Pancreas (tissue), 10 donors: ENCODE measurements at regions not wholly inside any gene's neighbourhood (a gene's known extent, or its start where the extent isn't known, plus 50 kb on each side); places are given as distances from the start of the nearest gene placed in this dataset.

Source experiments
- ATAC-seq, 4 donors: fragments of 200-7000 bp; cut with Tn5 transposase; one replicate each; pipeline versions ENCODE4 v1.8.0 to v1.9.1; 2020; ENCODE audit warnings: mild to moderate bottlenecking in 4 of 4, moderate library complexity in 4 of 4
- DNase-seq, 6 donors: peaks; one replicate each; pipeline ENCODE4 v3.0.0-alpha.2; 2020
- FAIRE-seq: peaks from 2 replicates; lab custom pipeline; 2012; peaks lifted over from hg19 to GRCh38; lab: Jason Lieb, UNC
- H3K27ac ChIP-seq, 4 donors: fragments of 200-600 bp; sonication (generic); 1 replicate in 3 of 4; 2 replicates in 1 of 4; pipeline versions ENCODE4 v1.5.0 to v1.8.0; 2020
- H3K27me3 ChIP-seq, 4 donors: fragments of 200-600 bp; one replicate each; pipeline ENCODE4 v1.8.0; 2021
- H3K36me3 ChIP-seq, 3 donors: fragments of 200-600 bp; sonication (generic) in 1 of 3; one replicate each; pipeline versions ENCODE4 v1.5.0 to v1.8.0; 2020 to 2021
- H3K4me1 ChIP-seq, 3 donors: fragments of 200-600 bp; one replicate each; pipeline ENCODE4 v1.8.0; 2021
- H3K4me3 ChIP-seq, 4 donors: fragments of 200-600 bp; sonication (generic) in 2 of 4; one replicate each; pipeline versions ENCODE4 v1.5.0 to v1.8.0; 2020 to 2021
- H3K9me3 ChIP-seq, 4 donors: fragments of 200-600 bp; one replicate each; pipeline ENCODE4 v1.8.0; 2021
- WGBS, 2 donors: extraction: QIAGEN DNeasy Blood & Tissue Kit; methylation state at CpG; one replicate each; pipeline ENCODE4 v1.1.7; 2013; 5-methylcytosine and 5-hydroxymethylcytosine counted together
- intact Hi-C, 3 donors: fragments of 100-400 bp; cut with DNase I; formaldehyde crosslinking; loops; one replicate each; pipeline versions ENCODE4 v1.11.1 to v1.14.2; 2022
- TF ChIP-seq, protein P1 (sequence below), 4 donors: fragments of 200-600 bp; sonication (generic) in 3 of 4; IDR thresholded peaks; one replicate each; pipeline versions ENCODE4 v1.5.0 to v1.8.0; 2021; ENCODE audit warnings: antibody characterized with exemption in 4 of 4
- donor health status: healthy with polysubstance abuse.
- donor health status: DM: no; HTN: no; CAD: no; lungs with moderate emphysema.
- donor health status: DM: no; HTN: no; CAD: no.
- donor health status: control.
- donor health status: control.
- donor health status: Bipolar disorder and iron deficiency.
- donor health status: DM: yes; HTN: yes; CAD: no.
- donor health status: DM: no; HTN: no; CAD: no.
- donor health status: DM: no; HTN: no; CAD: no.
- donor health status: DM: yes; HTN: yes; CAD: no.

DNA sequence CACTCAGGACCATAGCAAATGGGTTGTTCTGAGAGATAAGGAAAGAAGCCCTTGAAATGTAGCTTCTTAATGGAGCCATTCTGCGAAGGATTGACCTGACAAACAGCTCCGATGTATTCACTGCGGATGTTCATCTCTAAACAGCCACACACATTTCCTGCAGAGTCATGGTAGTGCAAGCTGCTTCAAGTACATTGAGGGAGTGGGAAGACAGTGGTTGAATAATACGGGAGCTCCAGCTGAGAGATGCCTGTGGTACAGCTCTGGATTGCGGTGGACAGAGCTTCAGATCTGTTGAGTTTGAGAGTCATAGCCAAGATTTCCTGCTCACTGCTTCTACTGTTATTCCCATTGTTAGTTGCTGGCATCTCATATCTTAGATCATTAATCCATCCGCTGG lies 86.6 kb downstream of the ZBTB18 start:
- WGBS, 2 donors = 82 to 85% methylated on average over 6 of the region's 6 CpGs
- intact Hi-C loops = no loop called here

DNA sequence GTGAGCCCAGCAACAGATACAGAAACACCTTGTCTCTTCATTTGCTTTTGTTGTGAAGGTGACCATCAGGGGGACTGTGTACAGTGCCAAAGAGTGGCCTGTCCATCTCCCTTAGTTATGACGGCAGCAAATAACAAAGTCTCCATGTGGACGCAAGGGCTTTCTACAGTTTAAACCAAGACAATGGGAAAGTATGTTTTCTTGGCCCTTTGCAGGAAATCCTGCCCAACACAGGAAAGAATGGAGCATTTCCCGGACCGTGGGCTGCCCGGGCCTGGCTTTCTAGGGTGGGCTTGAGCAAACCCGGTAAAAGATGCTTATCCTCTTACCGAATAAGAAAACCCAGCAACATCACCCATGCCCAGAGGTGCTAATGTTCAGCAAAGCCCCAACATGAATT lies 87.3 kb downstream of the ZBTB18 start:
- Histone ChIP-seq H3K27ac (no peak overlapping the region), H3K27me3 (no peaks in the 10 kb centered on the region), H3K4me3 (no peak overlapping the region), H3K9me3 (no peaks in the 10 kb centered on the region), H3K36me3 (no peaks in the 10 kb centered on the region), H3K4me1 (no peaks in the 10 kb centered on the region)
- intact Hi-C loops = no loop called here
- FAIRE-seq (no peak), ATAC-seq (no peak), DNase-seq (no peak)
- WGBS, 2 donors = 83 to 84% methylated on average over 7 of the region's 7 CpGs
- TF ChIP-seq, protein P1, sequence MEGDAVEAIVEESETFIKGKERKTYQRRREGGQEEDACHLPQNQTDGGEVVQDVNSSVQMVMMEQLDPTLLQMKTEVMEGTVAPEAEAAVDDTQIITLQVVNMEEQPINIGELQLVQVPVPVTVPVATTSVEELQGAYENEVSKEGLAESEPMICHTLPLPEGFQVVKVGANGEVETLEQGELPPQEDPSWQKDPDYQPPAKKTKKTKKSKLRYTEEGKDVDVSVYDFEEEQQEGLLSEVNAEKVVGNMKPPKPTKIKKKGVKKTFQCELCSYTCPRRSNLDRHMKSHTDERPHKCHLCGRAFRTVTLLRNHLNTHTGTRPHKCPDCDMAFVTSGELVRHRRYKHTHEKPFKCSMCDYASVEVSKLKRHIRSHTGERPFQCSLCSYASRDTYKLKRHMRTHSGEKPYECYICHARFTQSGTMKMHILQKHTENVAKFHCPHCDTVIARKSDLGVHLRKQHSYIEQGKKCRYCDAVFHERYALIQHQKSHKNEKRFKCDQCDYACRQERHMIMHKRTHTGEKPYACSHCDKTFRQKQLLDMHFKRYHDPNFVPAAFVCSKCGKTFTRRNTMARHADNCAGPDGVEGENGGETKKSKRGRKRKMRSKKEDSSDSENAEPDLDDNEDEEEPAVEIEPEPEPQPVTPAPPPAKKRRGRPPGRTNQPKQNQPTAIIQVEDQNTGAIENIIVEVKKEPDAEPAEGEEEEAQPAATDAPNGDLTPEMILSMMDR (IDR thresholded peaks at IDR 0.05) = no peak

More for the DNA sequence above, 86.6 kb downstream of the ZBTB18 start:
- Histone ChIP-seq H3K27me3 (no peaks in the 10 kb centered on the region), H3K4me1 (no peaks in the 10 kb centered on the region), H3K36me3 (no peaks in the 10 kb centered on the region), H3K9me3 (no peaks in the 10 kb centered on the region), H3K27ac (no peak overlapping the region), H3K4me3 (no peak overlapping the region)
- DNase-seq (no peak), FAIRE-seq (no peak), ATAC-seq (no peak)
- TF ChIP-seq, protein P1 (IDR thresholded peaks at IDR 0.05) = no peak

DNA sequence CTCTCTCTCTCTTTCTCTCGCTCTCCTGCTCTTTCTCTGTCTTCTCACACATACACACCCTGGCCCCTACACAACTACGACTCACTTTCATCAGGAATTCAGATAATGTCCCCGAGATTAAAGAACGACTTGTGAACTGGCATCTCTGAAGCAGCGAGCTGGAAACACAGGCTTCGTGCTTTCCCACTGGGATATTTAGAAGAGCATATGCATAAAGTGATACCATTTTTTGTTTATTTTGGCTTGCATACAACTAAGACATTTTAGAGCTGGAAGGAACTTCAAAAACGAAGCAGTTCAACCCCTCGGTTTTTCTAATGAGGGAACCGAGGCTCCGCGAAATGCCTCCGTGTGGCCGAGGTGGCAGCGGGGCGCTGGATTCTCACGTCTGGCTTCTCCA lies 88.6 kb downstream of the ZBTB18 start:
- no peaks in the 10 kb centered on the region for H3K36me3 ChIP-seq
- TF ChIP-seq, protein P1 (IDR thresholded peaks at IDR 0.05) = no peak
- no peaks in the 10 kb centered on the region for H3K9me3 ChIP-seq
- DNase-seq (no peak), ATAC-seq (no peak), FAIRE-seq (no peak)
- WGBS, 2 donors = 59 to 64% methylated on average over 16 of the region's 16 CpGs
- H3K27ac ChIP-seq = no peak overlapping the region
- intact Hi-C loops = no loop called here
- H3K4me1 ChIP-seq = no peaks in the 10 kb centered on the region
- H3K27me3 ChIP-seq = no peaks in the 10 kb centered on the region
- H3K4me3 ChIP-seq = no peak overlapping the region

DNA sequence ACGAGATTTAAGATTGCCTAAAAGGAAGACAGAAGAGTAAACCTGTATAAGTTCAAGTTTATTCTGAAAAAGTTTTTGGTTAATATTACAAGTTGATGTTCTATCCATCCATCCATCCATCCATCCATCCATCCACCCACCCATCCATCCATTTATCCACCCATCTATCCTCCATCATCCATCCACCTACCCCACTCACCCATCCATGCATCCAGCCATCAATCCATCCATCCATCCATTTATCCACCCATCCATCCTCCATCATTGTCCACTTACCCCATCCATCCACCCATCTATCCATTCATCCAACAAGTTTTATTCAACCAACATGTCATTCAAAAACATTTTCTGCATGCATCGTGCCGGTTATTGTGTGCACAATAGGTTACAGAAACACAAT lies 89.3 kb downstream of the ZBTB18 start:
- ATAC-seq (no peak), DNase-seq (no peak), FAIRE-seq (no peak)
- H3K4me1 ChIP-seq = no peaks in the 10 kb centered on the region
- intact Hi-C loops = no loop called here
- TF ChIP-seq, protein P1 (IDR thresholded peaks at IDR 0.05) = no peak
- H3K36me3 ChIP-seq = no peaks in the 10 kb centered on the region
- WGBS, 2 donors = 85 to 87% methylated on average over 3 of the region's 3 CpGs
- no peaks in the 10 kb centered on the region for H3K27me3 ChIP-seq
- H3K9me3 ChIP-seq = no peaks in the 10 kb centered on the region
- no peak overlapping the region for H3K4me3 ChIP-seq
- no peak overlapping the region for H3K27ac ChIP-seq

DNA sequence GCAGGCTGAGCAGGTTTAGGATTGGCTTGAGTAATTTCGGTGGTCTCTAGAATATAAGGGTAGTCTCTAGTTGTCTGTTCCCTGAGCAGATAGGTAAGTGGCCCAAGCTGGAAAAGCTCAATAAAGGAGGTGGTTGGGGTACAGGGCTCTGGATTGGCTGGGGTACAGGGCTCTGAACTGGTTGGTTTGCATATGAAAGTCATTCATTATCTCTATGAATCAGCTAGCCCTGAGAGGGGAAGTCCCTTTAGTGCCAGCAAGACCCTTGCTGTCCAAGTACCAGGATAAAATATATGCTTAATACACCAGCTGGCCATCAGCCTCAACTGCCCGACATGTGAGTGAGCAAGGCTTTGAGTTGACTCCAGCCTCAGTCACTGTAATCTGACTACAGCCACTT lies 93.0 kb downstream of the ZBTB18 start:
- DNase-seq (no peak), ATAC-seq (no peak), FAIRE-seq (no peak)
- TF ChIP-seq, protein P1 (IDR thresholded peaks at IDR 0.05) = no peak
- no peak overlapping the region for H3K4me3 ChIP-seq
- H3K4me1 ChIP-seq = no peaks in the 10 kb centered on the region
- H3K36me3 ChIP-seq = no peaks in the 10 kb centered on the region
- H3K27me3 ChIP-seq = no peaks in the 10 kb centered on the region
- intact Hi-C loops = no loop called here
- no peak overlapping the region for H3K27ac ChIP-seq
- H3K9me3 ChIP-seq = no peaks in the 10 kb centered on the region
- 74 to 88% methylated on average over 2 of the region's 2 CpGs for WGBS, 2 donors
